LNCAP (cell line): ENCODE measurements at regions not wholly inside any gene's neighbourhood (a gene's known extent, or its start where the extent isn't known, plus 50 kb on each side); places are given as distances from the start of the nearest gene placed in this dataset.

ENCODE experiments used
- CTCF ChIP-seq: fragments of 450-650 bp; IDR thresholded peaks from 2 replicates; pipeline ENCODE4 v1.5.1; 2017; ENCODE audit warnings: mild to moderate bottlenecking

DNA sequence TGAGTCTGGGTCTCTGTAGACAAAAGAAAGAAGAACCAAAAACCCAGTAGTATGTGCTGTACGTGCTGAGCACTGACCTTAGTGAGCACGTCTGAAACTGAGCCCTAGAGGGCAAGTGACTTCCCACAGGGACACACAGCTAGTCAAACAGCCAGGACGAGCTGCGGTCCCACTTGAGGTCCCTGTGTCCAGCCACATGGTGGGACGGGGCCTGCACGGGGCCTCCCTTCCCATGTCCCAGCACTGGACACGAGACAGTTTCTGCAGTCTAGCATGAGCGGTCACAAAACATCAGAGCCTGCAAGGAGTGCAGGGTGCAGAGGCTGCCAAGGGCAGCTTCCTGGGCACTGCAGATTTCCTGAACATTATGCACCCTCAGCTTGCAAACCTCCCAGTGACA is 121.6 kb downstream of the NCOR2 start:
- TF ChIP-seq CTCF: no peak

DNA sequence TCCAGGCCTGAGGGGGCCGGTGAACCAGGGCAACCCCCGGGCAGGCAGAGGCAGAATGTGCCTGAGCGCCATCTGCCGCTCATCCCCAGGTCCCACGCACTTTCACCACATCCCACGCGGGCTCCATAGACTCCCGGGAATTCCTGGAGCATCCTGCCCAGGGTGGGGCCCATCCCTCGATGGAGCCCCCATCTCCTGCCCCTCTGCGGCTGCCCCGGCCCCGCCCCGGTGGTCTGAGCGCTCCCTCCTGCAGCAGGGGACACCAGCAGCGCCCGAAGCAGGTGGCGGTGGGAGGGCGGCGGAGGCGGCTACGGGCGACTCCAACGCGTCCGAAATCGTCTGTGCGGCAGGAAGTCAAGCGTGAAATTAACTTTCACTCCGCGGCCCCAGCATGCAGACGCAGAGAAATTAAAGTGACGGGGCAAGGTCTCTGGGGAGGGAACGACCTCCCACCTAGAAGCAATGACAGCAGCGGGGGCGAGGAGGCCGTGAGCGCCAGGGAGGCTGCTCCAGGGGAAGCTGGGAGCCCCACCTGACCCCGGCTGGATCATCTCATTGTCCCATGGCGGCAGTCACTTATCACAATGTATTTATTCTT is 122.2 kb downstream of the NCOR2 start:
- TF ChIP-seq CTCF: no peak

DNA sequence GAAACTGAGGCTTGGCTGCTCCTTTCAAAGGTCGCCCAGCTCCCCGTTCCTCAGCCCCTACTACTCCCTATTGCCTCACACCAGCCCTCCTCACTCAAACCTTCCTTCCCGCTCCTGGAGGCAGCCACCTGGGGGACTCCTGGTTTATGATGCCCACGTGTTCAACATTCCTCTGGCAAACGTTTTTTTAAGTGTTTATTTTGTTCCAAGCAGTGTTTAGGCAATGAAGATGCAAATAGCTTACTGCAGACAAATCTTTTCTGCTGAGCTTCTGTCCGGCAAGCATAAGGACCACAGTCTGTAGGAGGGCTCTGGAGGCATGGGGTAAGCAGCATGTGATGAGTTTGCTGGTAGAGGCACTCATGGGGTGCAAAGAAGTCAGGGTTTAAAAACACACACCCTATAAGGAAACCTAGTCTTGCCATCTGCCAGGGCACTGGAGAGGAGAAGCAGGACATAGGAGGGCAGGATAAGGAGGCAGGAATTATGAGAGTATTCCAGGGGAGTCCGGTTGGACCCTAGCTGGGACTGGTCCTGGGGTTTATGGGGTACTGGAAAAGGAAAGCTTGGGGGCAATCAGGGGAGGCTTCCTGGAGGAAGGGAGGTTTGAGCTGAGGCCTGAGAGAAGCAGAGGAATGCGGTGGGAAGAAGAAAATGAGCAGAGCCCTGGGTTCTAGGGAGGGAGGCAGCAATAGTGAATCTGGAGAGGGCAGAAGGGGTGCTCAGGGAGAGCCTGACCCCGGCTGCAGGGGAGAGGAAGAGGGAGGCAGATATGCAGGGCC is 123.3 kb downstream of the NCOR2 start:
- no peak for TF ChIP-seq CTCF

DNA sequence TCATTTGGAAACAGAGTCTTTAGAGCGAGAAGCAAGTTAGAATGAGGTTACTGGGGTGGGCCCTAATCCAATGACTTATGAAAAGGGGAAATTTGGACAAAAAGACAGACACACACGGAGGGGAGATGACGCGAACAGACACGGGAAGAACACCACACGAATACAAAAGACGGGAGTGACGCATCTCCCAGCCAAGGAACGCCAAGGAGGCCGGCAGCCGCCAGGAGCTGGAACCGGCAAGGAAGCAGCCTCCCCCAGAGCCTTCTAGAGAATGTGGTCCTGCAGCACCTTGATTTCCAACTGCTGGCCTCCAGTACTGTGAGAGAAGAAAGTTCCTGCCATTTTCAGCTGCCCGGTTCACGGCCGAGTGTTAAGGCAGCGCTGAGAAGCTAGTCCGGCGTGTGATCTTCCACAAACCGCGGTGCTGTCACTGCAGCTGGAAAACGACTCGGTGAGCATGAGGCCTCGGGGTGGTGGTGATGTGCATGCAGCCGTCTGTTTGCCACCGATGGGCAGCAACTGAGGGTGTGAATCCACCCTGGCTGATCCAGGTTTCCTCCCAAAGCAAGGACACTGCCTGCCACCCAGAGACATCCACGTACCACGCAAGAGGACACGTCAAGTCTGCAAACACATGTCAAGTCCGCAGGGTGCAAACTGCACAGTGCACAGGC is 124.5 kb downstream of the NCOR2 start:
- TF ChIP-seq CTCF: no peak

DNA sequence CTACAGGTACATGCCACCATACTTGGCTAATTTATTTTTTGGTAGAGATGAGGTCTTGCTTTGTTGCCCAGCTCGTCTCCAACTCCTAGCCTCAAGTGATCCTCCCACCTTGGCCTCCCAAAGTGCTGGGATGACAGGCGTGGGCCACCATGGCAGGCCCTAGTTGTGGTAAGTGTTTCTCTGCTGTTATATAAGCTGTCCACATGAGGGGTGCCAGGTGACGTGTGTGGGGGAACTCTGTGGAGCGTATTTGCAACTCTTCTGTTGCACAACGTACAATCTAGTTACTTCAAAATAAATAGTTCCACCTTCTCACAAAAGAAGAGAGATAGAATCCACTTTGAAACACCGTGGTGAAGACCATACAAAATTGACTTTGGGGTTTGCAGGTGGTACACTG is 125.1 kb downstream of the NCOR2 start:
- no peak for TF ChIP-seq CTCF

- TF ChIP-seq CTCF: no peak
Observed at GRCh38 chr12:124441443-124442194, 125.8 kb downstream of the NCOR2 start.

GRCh38 chr12:124440841-124441381 is 126.5 kb downstream of the NCOR2 start:
- no peak for TF ChIP-seq CTCF
